Transverse colon (tissue), 4 donors: ENCODE measurements at regions not wholly inside any gene's neighbourhood (a gene's known extent, or its start where the extent isn't known, plus 50 kb on each side); places are given as distances from the start of the nearest gene placed in this dataset.
"Not testable (repeated sequence)": the region's sequence is repeated elsewhere in the genome, so short reads cannot be mapped to it uniquely, and the experiment has no call there.

Source experiments
- DNase-seq: peaks from one replicate; pipeline ENCODE4 v3.0.0-alpha.2; 2019
- H3K27ac ChIP-seq, 4 donors: fragments of 200-600 bp; sonication (generic); 2 replicates each; pipeline ENCODE4 v1.5.1; 2016 to 2018; ENCODE audit warnings: inconsistent platforms in 4 of 4
- H3K27me3 ChIP-seq: fragments of 200-600 bp; sonication (generic); 2 replicates; pipeline ENCODE4 v1.5.1; 2017; ENCODE audit warnings: inconsistent platforms
- H3K36me3 ChIP-seq, 4 donors: fragments of 200-600 bp; sonication (generic); 2 replicates each; pipeline ENCODE4 v1.5.1; 2017 to 2019; ENCODE audit warnings: inconsistent platforms in 4 of 4
- H3K4me1 ChIP-seq, 4 donors: fragments of 200-600 bp; sonication (generic); 2 replicates each; pipeline ENCODE4 v1.5.1; 2017 to 2020; ENCODE audit warnings: inconsistent platforms in 4 of 4
- H3K4me3 ChIP-seq, 4 donors: fragments of 200-600 bp; sonication (generic); 1 replicate in 1 of 4; 2 replicates in 3 of 4; pipeline versions ENCODE4 v1.5.1 to v1.6.1; 2017 to 2019; ENCODE audit warnings: inconsistent platforms in 4 of 4
- H3K9me3 ChIP-seq, 2 donors: fragments of 200-600 bp; sonication (generic); 2 replicates each; pipeline ENCODE4 v1.5.1; 2017 to 2019; ENCODE audit warnings: inconsistent platforms in 2 of 2
- EP300 ChIP-seq: sonication (generic); formaldehyde crosslinking; IDR thresholded peaks from one replicate; pipeline ENCODE4 v1.6.1; 2017; ENCODE audit warnings: antibody characterized with exemption, low read depth
- POLR2A ChIP-seq: fragments of 450-650 bp; IDR thresholded peaks from one replicate; pipeline ENCODE4 v1.6.1; 2016; ENCODE audit warnings: antibody characterized with exemption, mild to moderate bottlenecking, moderate library complexity
- POLR2AphosphoS5 ChIP-seq, 3 donors: sonication (generic); formaldehyde crosslinking; IDR thresholded peaks; one replicate each; pipeline ENCODE4 v1.6.1; 2016; ENCODE audit warnings: antibody characterized with exemption in 3 of 3
- WGBS, 2 donors: methylation state at CpG; one replicate each; pipeline ENCODE4 v1.1.5; 2018; ENCODE audit warnings: low coverage in 1 of 2; 5-methylcytosine and 5-hydroxymethylcytosine counted together
- in situ Hi-C, 4 donors: fragments of 200-750 bp; cut with MboI; loops; one replicate each; pipeline versions ENCODE4 v1.15.0 to v1.15.1; 2017; ENCODE audit warnings: low sequenced_read_pairs in 3 of 4, low pct_ligation_motif_present in 1 of 4, low pct_unique_long_range_greater_than_20kb in 1 of 4
- intact Hi-C: fragments of 100-400 bp; cut with DNase I; formaldehyde crosslinking; loops from one replicate; pipeline ENCODE4 v1.15.1; 2023; ENCODE audit warnings: low total_unique reads
- TF ChIP-seq, protein P1 (sequence below), 5 experiments: fragments of 200-600 bp in 3 of 5; fragments of 450-650 bp in 2 of 5; sonication (generic) in 3 of 5; IDR thresholded peaks; 1 replicate in 2 of 5; 2 replicates in 3 of 5; pipeline ENCODE4 v1.5.1; 2016 to 2017; ENCODE audit warnings: antibody characterized with exemption in 5 of 5, inconsistent platforms in 3 of 5, mild to moderate bottlenecking in 2 of 5, moderate library complexity in 1 of 5

DNA sequence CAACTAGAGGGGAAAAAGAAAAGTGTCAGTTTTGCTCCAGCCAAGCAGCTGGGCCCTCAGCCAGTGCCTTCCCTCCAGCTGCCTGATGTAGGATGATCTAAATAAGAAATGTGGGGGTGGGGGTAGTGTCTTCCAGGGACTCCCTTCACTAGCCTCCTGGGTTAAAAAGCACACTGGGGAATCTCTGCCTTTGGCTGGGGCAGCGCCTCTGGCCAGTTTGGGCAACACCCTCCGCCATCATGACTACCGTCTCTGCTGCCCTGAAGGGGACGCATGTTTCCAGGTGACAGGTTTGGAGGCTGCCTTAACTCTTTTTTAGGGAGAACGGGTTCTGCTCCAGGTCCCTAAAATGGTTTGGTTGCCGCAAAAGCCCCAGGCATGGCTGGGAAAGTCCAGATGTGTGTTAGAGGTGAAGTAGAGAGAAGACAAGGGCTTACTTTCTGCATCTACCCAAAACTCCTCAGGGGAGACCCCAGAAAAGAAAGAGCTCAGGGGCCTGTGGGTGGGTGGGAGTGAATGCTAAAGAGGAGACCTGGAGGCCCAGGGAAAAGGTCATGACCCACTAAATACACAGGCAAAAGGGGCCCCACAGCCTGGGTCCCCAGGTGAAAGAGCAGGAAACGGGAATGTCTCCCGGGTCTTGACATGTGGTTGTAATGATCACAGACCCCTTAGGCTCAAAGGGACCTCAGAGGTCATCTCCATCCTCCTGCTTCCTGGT lies 132.8 kb upstream of the CCND2 start:
- WGBS, 2 donors, result 87 to 92% methylated on average over 5 to 8 of the region's 8 CpGs
- in situ Hi-C loops, result no loop called here

DNA sequence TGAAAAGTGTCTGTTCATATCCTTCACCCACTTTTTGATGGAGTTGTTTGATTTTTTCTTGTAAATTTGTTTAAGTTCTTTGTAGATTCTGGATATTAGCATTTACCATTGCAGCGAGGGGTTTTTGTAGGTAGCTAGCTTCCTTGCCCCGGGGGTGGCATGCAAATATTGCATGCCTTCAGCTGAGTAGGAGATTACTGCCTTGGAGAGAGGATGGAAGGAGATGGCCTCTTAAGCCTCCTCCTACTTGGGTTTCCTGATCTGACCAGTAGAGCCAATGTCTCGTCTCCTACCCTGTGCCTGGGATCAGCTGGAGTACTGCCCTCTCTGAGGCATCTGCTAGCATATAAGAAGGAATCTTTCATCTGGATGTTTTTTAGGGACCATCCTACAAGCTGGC lies 134.4 kb upstream of the CCND2 start:
- in situ Hi-C loops, result no loop called here
- Histone ChIP-seq H3K27ac (no peak overlapping the region), H3K27me3 (no peaks in the 10 kb centered on the region), H3K36me3 (no peaks in the 10 kb centered on the region), H3K9me3 (no peaks in the 10 kb centered on the region), H3K4me3 (no peak overlapping the region), H3K4me1 (peaks cover 0 to 13% (median 2%) of the 10 kb centered on the region in 4 donors)
- intact Hi-C loops, result no loop called here
- DNase-seq, result no peak
- TF ChIP-seq, protein P1, sequence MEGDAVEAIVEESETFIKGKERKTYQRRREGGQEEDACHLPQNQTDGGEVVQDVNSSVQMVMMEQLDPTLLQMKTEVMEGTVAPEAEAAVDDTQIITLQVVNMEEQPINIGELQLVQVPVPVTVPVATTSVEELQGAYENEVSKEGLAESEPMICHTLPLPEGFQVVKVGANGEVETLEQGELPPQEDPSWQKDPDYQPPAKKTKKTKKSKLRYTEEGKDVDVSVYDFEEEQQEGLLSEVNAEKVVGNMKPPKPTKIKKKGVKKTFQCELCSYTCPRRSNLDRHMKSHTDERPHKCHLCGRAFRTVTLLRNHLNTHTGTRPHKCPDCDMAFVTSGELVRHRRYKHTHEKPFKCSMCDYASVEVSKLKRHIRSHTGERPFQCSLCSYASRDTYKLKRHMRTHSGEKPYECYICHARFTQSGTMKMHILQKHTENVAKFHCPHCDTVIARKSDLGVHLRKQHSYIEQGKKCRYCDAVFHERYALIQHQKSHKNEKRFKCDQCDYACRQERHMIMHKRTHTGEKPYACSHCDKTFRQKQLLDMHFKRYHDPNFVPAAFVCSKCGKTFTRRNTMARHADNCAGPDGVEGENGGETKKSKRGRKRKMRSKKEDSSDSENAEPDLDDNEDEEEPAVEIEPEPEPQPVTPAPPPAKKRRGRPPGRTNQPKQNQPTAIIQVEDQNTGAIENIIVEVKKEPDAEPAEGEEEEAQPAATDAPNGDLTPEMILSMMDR (IDR thresholded peaks at IDR 0.05), result no peak
- TF ChIP-seq POLR2A (no peak), POLR2AphosphoS5 (IDR thresholded peaks at IDR 0.05) (no peak), EP300 (no peak)
- 67 to 83% methylated on average over 2 to 3 of the region's 3 CpGs for WGBS, 2 donors

More for the DNA sequence above, 132.8 kb upstream of the CCND2 start:
- Histone ChIP-seq H3K4me1 (peaks cover 0 to 13% (median 2%) of the 10 kb centered on the region in 4 donors), H3K36me3 (no peaks in the 10 kb centered on the region), H3K27me3 (no peaks in the 10 kb centered on the region), H3K4me3 (no peak overlapping the region), H3K9me3 (no peaks in the 10 kb centered on the region), H3K27ac (no peak overlapping the region)
- intact Hi-C loops, result no loop called here
- TF ChIP-seq POLR2A (no peak), POLR2AphosphoS5 (IDR thresholded peaks at IDR 0.05) (no peak), EP300 (no peak)
- TF ChIP-seq, protein P1 (IDR thresholded peaks at IDR 0.05), result no peak
- no peak for DNase-seq

DNA sequence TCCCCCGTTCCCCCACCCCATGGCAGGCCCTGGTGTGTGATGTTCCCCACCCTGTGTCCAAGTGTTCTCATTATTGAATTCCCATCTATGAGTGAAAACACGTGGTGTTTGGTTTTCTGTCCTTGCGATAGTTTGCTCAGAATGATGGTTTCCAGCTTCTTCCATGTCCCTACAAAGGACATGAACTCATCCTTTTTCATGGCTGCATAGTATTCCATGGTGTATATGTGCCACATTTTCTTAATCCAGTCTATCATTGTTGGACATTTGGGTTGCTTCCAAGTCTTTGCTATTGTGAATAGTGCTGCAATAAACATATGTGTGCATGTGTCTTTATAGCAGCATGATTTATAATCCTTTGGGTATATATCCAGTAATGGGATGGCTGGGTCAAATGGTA lies 135.0 kb upstream of the CCND2 start:
- H3K9me3 ChIP-seq, in situ Hi-C loops, H3K27me3 ChIP-seq, H3K36me3 ChIP-seq, intact Hi-C loops, DNase-seq, H3K4me3 ChIP-seq, H3K27ac ChIP-seq: not testable (repeated sequence)
- 95 to 97% methylated on average over 3 of the region's 3 CpGs for WGBS, 2 donors
- H3K4me1 ChIP-seq, result peaks cover 0 to 10% (median 2%) of the 10 kb centered on the region in 4 donors

DNA sequence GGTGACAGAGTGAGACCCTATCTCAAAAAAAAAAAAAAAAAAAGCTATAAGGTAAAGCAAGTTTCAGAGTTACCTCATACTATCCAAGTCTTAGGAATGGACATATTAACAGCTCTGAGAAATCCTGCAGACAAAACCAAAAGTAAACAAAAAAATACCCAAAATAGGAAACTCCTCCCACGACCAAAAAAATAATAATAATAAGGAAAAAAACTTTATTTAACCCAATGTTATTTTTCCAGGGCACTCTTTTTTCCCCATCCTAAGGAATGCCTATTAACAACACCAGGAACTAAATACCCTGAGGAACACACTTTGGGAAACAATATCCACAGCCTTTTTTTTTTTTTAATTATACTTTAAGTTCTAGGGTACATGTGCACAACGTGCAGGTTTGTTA lies 135.5 kb upstream of the CCND2 start:
- DNase-seq, result no peak
- no peaks in the 10 kb centered on the region for H3K36me3 ChIP-seq
- no peak overlapping the region for H3K4me3 ChIP-seq
- no peak overlapping the region for H3K27ac ChIP-seq
- WGBS, 2 donors, result 67 to 69% methylated on average over 2 of the region's 2 CpGs
- TF ChIP-seq EP300 (no peak), POLR2A (no peak), POLR2AphosphoS5 (IDR thresholded peaks at IDR 0.05) (no peak)
- TF ChIP-seq, protein P1 (IDR thresholded peaks at IDR 0.05), result no peak
- intact Hi-C loops (no loop called here), in situ Hi-C loops (no loop called here)
- H3K4me1 ChIP-seq, result peaks cover 0 to 5% (median 2%) of the 10 kb centered on the region in 4 donors
- H3K9me3 ChIP-seq, result no peaks in the 10 kb centered on the region
- no peaks in the 10 kb centered on the region for H3K27me3 ChIP-seq

DNA sequence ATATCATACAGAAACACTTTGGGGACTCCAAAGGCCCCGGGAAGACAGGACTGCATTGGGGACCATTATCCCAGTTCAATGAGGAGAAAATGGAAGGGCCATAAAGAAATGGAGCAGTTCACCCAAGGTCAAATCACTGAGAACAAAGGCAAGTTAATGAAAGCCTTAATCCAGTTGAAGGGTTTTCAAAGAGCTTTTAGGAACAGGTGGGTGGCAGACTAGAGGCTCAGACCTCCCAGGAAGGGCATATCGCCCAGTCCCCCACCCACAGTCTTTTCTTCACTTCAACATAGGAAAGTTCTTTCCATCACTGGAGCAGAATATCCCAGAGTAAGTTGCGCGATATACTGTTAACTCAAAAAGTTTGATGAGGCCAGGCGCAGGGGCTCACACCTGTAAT lies 136.1 kb upstream of the CCND2 start:
- H3K27ac ChIP-seq, result no peak overlapping the region
- DNase-seq, result no peak
- intact Hi-C loops, result no loop called here
- H3K4me1 ChIP-seq, result peaks cover 0 to 3% (median 2%) of the 10 kb centered on the region in 4 donors
- TF ChIP-seq, protein P1 (IDR thresholded peaks at IDR 0.05), result no peak
- no peak for TF ChIP-seq POLR2A
- TF ChIP-seq POLR2AphosphoS5 (IDR thresholded peaks at IDR 0.05), result no peak
- TF ChIP-seq EP300, result no peak
- H3K9me3 ChIP-seq, result no peaks in the 10 kb centered on the region
- H3K4me3 ChIP-seq, result no peak overlapping the region
- no peaks in the 10 kb centered on the region for H3K27me3 ChIP-seq
- no peaks in the 10 kb centered on the region for H3K36me3 ChIP-seq
- 50 to 88% methylated on average over 1 to 5 of the region's 5 CpGs for WGBS, 2 donors
- in situ Hi-C loops, result no loop called here
